ENCODE measurements at regions not wholly inside any gene's neighbourhood (a gene's known extent, or its start where the extent isn't known, plus 50 kb on each side); places are given as distances from the start of the nearest gene placed in this dataset.

DNA sequence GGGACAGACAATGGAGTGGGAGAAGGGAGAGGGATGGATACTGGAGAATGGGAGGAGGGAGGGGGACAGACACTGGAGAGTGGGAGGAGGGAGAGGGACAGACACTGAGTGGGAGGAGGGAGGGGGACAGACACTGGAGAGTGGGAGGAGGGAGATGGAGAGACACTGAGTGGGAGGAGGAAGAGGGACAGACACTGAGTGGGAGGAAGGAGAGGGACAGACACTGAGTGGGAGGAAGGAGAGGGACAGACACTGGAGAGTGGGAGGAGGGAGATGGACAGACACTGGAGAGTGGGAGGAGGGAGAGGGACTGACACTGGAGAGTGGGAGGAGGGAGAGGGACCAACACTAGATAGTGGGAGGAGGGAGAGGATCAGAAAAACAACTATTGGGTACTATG is 426.7 kb upstream of the PMFBP1 start:
- TF ChIP-seq ZNF768 (tag by site-specific recombination; IDR thresholded peaks at IDR 0.05), result no peak
- TF ChIP-seq, protein P1, sequence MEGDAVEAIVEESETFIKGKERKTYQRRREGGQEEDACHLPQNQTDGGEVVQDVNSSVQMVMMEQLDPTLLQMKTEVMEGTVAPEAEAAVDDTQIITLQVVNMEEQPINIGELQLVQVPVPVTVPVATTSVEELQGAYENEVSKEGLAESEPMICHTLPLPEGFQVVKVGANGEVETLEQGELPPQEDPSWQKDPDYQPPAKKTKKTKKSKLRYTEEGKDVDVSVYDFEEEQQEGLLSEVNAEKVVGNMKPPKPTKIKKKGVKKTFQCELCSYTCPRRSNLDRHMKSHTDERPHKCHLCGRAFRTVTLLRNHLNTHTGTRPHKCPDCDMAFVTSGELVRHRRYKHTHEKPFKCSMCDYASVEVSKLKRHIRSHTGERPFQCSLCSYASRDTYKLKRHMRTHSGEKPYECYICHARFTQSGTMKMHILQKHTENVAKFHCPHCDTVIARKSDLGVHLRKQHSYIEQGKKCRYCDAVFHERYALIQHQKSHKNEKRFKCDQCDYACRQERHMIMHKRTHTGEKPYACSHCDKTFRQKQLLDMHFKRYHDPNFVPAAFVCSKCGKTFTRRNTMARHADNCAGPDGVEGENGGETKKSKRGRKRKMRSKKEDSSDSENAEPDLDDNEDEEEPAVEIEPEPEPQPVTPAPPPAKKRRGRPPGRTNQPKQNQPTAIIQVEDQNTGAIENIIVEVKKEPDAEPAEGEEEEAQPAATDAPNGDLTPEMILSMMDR (tag by site-specific recombination; IDR thresholded peaks at IDR 0.05), result no peak
- TF ChIP-seq ZNF626 (tag by site-specific recombination; IDR thresholded peaks at IDR 0.05), result no peak
- TF ChIP-seq ZNF266 (tag by site-specific recombination; IDR thresholded peaks at IDR 0.05; ENCODE audit: low read depth), result no peak
- no peak for TF ChIP-seq ZSCAN16 (tag by site-specific recombination; IDR thresholded peaks at IDR 0.05)
